ENCODE measurements at regions not wholly inside any gene's neighbourhood (a gene's known extent, or its start where the extent isn't known, plus 50 kb on each side); places are given as distances from the start of the nearest gene placed in this dataset.

DNA sequence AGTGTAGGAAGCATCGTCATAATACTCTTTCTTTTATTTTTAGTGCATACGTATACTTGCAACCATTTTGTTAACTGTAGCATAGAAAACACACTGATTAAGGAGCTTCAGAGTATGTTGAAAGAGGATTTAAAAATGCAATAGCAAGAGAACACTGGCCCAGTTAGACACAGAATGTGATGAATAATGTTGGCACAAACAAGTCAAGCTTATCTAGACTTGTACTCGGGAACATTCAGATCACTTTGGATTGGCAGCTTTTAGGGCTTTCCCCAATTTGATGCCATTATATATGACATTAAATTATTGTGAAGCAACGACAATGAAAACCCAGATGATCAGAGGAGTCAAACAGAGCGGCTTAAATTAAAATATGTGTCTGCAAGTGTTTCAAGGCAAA lies 468.1 kb downstream of the PRKD1 start:
- Mint-ChIP-seq H3K27me3 (no peaks in the 10 kb centered on the region), H3K36me3 (ENCODE audit: low read depth) (no peaks in the 10 kb centered on the region), H3K4me1 (ENCODE audit: low read depth) (no peaks in the 10 kb centered on the region), H3K9me3 (peaks cover 2% of the 10 kb centered on the region), H3K4me3 (no peak overlapping the region), H3K27ac (no peak overlapping the region)
- no peak for TF ChIP-seq CTCF (IDR thresholded peaks at IDR 0.05)
- no peak for DNase-seq
- Histone ChIP-seq H3K27ac (ENCODE audit: low read depth in 1 of 2, low read length in 2 of 2) (no peak overlapping the region), H3K4me3 (ENCODE audit: low read length) (no peak overlapping the region), H3K27me3 (ENCODE audit: control insufficient read depth in 1 of 2, insufficient read depth in 2 of 2, low read length in 2 of 2) (no peaks in the 10 kb centered on the region), H3K9me3 (ENCODE audit: control insufficient read depth in 1 of 2, insufficient read depth in 1 of 2, low read length in 2 of 2) (no peaks in the 10 kb centered on the region), H3K36me3 (ENCODE audit: insufficient read depth, low read length) (no peaks in the 10 kb centered on the region), H3K4me1 (ENCODE audit: insufficient read depth, low read length) (no peaks in the 10 kb centered on the region)
- intact Hi-C loops (cut with DNase I, micrococcal nuclease): no loop called here
- POLR2A ChIA-PET: no interaction called here
- ATAC-seq (ENCODE audit: poor library complexity): no peak
- CTCF ChIA-PET: no interaction called here

DNA sequence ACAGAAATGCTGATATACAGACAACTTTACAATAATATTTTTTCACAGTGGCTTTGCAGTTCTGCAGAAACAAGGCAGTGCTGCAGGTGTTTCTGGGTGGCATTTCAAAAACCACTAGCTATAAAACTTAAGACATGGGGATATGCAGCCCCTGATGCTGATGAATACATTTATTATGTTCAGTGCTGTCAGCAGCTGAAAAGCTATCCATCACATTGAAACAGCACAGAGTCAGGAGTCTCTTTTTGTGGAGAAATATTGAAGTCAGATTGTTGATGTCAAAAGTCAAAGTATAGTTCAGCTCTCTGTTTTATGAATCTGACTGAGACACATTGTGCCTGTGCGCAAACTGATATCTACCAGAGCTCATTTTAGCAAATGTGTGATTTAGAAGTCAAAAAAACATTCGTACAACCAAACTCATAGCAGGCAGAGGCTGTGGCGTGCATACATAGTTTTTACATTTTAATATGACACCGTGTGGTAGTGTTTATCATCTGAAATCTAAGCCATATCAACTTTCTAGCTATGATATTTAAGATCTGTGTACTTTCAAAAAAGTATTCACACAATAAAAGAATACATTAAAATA lies 467.6 kb downstream of the PRKD1 start:
- no peak for DNase-seq
- Histone ChIP-seq H3K4me3 (ENCODE audit: low read length) (no peak overlapping the region), H3K9me3 (ENCODE audit: control insufficient read depth in 1 of 2, insufficient read depth in 1 of 2, low read length in 2 of 2) (no peaks in the 10 kb centered on the region), H3K36me3 (ENCODE audit: insufficient read depth, low read length) (no peaks in the 10 kb centered on the region), H3K27me3 (ENCODE audit: control insufficient read depth in 1 of 2, insufficient read depth in 2 of 2, low read length in 2 of 2) (no peaks in the 10 kb centered on the region), H3K27ac (ENCODE audit: low read depth in 1 of 2, low read length in 2 of 2) (no peak overlapping the region), H3K4me1 (ENCODE audit: insufficient read depth, low read length) (no peaks in the 10 kb centered on the region)
- H3K9me3 Mint-ChIP-seq: peaks cover 2% of the 10 kb centered on the region
- no peak overlapping the region for H3K4me3 Mint-ChIP-seq
- intact Hi-C loops (cut with DNase I, micrococcal nuclease): no loop called here
- CTCF ChIA-PET: no interaction called here
- ATAC-seq (ENCODE audit: poor library complexity): no peak
- no peaks in the 10 kb centered on the region for H3K4me1 Mint-ChIP-seq (ENCODE audit: low read depth)
- no peaks in the 10 kb centered on the region for H3K27me3 Mint-ChIP-seq
- TF ChIP-seq CTCF (IDR thresholded peaks at IDR 0.05): no peak
- H3K36me3 Mint-ChIP-seq (ENCODE audit: low read depth): no peaks in the 10 kb centered on the region
- POLR2A ChIA-PET: no interaction called here
- H3K27ac Mint-ChIP-seq: no peak overlapping the region

DNA sequence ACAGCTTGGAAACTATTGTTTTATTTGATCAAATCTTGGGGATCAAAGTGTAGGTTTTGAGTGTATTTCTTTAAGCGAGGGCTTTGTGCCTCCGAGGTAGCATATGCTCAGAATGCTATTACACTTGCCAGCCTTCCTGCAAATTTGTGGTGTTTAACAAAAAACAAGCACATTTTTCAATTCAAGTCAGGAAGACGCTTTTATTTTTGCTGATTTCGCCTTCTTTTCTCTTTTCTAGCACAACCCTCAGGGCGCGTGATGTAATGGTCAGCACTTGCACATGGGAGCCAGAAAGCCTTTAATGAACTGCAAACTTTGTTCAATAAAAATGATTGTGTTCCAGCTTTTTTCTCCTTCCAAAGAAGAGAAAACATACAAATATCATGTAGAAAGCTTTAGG lies 466.5 kb downstream of the PRKD1 start:
- Mint-ChIP-seq H3K36me3 (ENCODE audit: low read depth) (no peaks in the 10 kb centered on the region), H3K4me1 (ENCODE audit: low read depth) (no peaks in the 10 kb centered on the region), H3K4me3 (no peak overlapping the region), H3K9me3 (peaks cover 2% of the 10 kb centered on the region), H3K27ac (no peak overlapping the region), H3K27me3 (no peaks in the 10 kb centered on the region)
- Histone ChIP-seq H3K4me1 (ENCODE audit: insufficient read depth, low read length) (no peaks in the 10 kb centered on the region), H3K4me3 (ENCODE audit: low read length) (no peak overlapping the region), H3K36me3 (ENCODE audit: insufficient read depth, low read length) (no peaks in the 10 kb centered on the region), H3K27me3 (ENCODE audit: control insufficient read depth in 1 of 2, insufficient read depth in 2 of 2, low read length in 2 of 2) (no peaks in the 10 kb centered on the region), H3K27ac (ENCODE audit: low read depth in 1 of 2, low read length in 2 of 2) (no peak overlapping the region), H3K9me3 (ENCODE audit: control insufficient read depth in 1 of 2, insufficient read depth in 1 of 2, low read length in 2 of 2) (no peaks in the 10 kb centered on the region)
- ATAC-seq (ENCODE audit: poor library complexity): no peak
- POLR2A ChIA-PET: no interaction called here
- no peak for DNase-seq
- intact Hi-C loops (cut with DNase I, micrococcal nuclease): no loop called here
- TF ChIP-seq CTCF (IDR thresholded peaks at IDR 0.05): no peak
- CTCF ChIA-PET: no interaction called here
